ENCODE measurements at regions not wholly inside any gene's neighbourhood (a gene's known extent, or its start where the extent isn't known, plus 50 kb on each side); places are given as distances from the start of the nearest gene placed in this dataset.

GRCh38 chr4:176595257-176595656, 197.5 kb downstream of the VEGFC start:
- Histone ChIP-seq H3K27ac (no peak overlapping the region), H3K27me3 (no peaks in the 10 kb centered on the region), H3K36me3 (no peaks in the 10 kb centered on the region), H3K9me3 (peaks cover 0 to 6% (median 0%) of the 10 kb centered on the region in 4 donors), H3K4me1 (no peaks in the 10 kb centered on the region), H3K4me3 (no peak overlapping the region)
- DNase-seq (ENCODE audit: low spot score in 2 of 2), result no peak
- 47 to 54% methylated on average over 1 of the region's 1 CpG for WGBS, 2 donors
- TF ChIP-seq POLR2A (IDR thresholded peaks at IDR 0.05) (no peak), CTCF (IDR thresholded peaks at IDR 0.05) (no peak), EP300 (IDR thresholded peaks at IDR 0.05) (no peak)

DNA sequence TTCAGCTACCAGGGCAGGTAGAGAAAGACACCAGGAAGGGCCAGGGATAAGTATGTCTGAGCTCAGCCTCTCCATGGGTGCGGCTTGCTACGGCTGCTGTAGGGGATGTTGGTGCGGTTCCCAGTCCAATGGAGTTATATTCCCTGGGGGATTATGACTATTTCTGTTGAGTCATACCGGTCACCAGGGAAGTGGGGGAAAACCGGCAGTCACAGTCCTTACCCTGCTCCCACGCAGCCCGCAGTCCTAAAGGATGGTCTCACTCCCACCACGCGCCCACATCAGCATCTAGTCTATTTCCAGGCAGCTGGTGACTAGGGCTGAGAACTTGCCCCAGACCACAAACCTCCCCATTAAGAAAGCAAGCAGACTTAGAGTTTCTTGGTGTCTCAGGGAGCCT, 191.6 kb downstream of the VEGFC start:
- Histone ChIP-seq H3K4me1 (no peaks in the 10 kb centered on the region), H3K4me3 (no peak overlapping the region), H3K27me3 (no peaks in the 10 kb centered on the region), H3K27ac (no peak overlapping the region), H3K36me3 (no peaks in the 10 kb centered on the region), H3K9me3 (no peaks in the 10 kb centered on the region)
- TF ChIP-seq EP300 (IDR thresholded peaks at IDR 0.05), result no peak
- no peak for TF ChIP-seq POLR2A (IDR thresholded peaks at IDR 0.05)
- no peak for TF ChIP-seq CTCF (IDR thresholded peaks at IDR 0.05)
- DNase-seq (ENCODE audit: low spot score in 2 of 2), result no peak
- WGBS, 2 donors, result 86 to 92% methylated on average over 9 of the region's 9 CpGs

DNA sequence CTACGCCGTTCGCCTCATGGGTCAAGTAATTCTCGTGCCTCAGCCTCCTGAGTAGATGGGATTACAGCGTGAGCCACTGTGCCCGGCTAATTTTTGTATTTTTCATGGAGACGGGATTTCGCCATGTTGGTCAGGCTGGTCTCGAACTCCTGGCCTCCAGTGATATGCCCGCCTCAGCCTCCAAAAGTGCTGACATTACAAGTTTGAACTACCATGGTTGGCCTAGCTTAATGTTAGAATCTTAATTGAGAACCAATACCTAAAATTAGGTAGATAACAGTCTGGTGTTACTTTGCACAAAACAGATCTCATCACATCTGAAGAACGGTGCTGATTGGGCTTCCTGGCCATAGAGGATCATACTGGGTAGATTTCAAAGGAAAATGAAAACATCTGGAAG, 184.9 kb downstream of the VEGFC start:
- no peaks in the 10 kb centered on the region for H3K27me3 ChIP-seq
- no peaks in the 10 kb centered on the region for H3K36me3 ChIP-seq
- H3K4me1 ChIP-seq, result peaks cover 0 to 3% (median 0%) of the 10 kb centered on the region in 4 donors
- WGBS, 2 donors, result 91% methylated on average over 11 of the region's 11 CpGs
- H3K9me3 ChIP-seq, result no peaks in the 10 kb centered on the region
- no peak overlapping the region for H3K27ac ChIP-seq
- DNase-seq (ENCODE audit: low spot score in 2 of 2), result no peak
- TF ChIP-seq EP300 (IDR thresholded peaks at IDR 0.05), result no peak
- no peak for TF ChIP-seq CTCF (IDR thresholded peaks at IDR 0.05)
- no peak for TF ChIP-seq POLR2A (IDR thresholded peaks at IDR 0.05)
- no peak overlapping the region for H3K4me3 ChIP-seq

DNA sequence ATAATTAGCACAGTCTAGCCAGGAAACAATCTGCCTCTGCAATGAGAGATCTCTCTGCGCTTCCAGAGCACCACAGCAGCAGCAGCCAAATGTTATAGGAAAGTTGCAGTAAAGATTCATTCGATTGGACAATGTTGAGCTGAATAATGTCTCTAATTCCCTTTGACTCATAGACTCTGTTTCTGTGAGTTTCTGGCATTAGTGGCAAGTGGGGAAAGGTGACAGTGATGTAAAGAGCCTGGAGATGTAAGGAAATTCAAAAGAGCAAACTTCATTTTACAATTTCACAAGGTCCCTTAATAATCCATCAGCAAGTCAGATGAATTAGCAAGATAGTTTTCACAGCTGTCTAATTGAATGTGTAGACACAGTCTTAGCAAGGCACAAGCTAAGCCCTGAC, 184.4 kb downstream of the VEGFC start:
- TF ChIP-seq POLR2A (IDR thresholded peaks at IDR 0.05), result no peak
- no peak for TF ChIP-seq CTCF (IDR thresholded peaks at IDR 0.05)
- no peak for TF ChIP-seq EP300 (IDR thresholded peaks at IDR 0.05)
- H3K4me1 ChIP-seq, result peaks cover 0 to 3% (median 0%) of the 10 kb centered on the region in 4 donors
- H3K27ac ChIP-seq, result no peak overlapping the region
- no peaks in the 10 kb centered on the region for H3K9me3 ChIP-seq
- H3K27me3 ChIP-seq, result no peaks in the 10 kb centered on the region
- no peak overlapping the region for H3K4me3 ChIP-seq
- WGBS, 2 donors, result 84 to 93% methylated on average over 2 of the region's 2 CpGs
- DNase-seq (ENCODE audit: low spot score in 2 of 2), result no peak
- H3K36me3 ChIP-seq, result no peaks in the 10 kb centered on the region

DNA sequence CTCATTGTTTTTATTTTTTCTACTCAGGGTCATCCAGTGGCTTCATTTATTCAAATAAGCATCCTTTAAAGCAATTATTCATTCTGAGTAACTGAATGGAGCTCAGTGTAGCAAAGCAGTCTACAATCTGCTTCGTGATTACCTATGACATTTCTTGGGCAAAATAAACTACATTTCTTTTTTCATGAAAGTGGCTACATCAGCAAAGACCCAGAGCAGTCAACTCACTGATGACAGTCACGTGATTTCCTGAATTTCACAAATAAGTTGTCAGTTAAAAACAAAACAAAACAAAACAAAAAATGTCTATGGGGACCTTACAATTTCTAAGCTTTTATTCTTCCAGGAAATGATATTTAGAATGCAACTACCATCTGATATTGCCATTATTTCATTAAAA, 182.1 kb downstream of the VEGFC start:
- H3K4me1 ChIP-seq, result peaks cover 0 to 3% (median 0%) of the 10 kb centered on the region in 4 donors
- no peaks in the 10 kb centered on the region for H3K36me3 ChIP-seq
- 33 to 53% methylated on average over 2 of the region's 2 CpGs for WGBS, 2 donors
- H3K9me3 ChIP-seq, result no peaks in the 10 kb centered on the region
- H3K27ac ChIP-seq, result no peak overlapping the region
- no peak for DNase-seq (ENCODE audit: low spot score in 2 of 2)
- no peaks in the 10 kb centered on the region for H3K27me3 ChIP-seq
- H3K4me3 ChIP-seq, result no peak overlapping the region
- TF ChIP-seq POLR2A (IDR thresholded peaks at IDR 0.05) (no peak), CTCF (IDR thresholded peaks at IDR 0.05) (no peak), EP300 (IDR thresholded peaks at IDR 0.05) (no peak)
